H1 (cell line): ENCODE measurements at regions not wholly inside any gene's neighbourhood (a gene's known extent, or its start where the extent isn't known, plus 50 kb on each side); places are given as distances from the start of the nearest gene placed in this dataset.
A peak's percentile ranks its signal among the peaks of the same experiment; 100 is the strongest.

Source experiments
- CTCF ChIA-PET: fragments of 300-600 bp; sonication (Branson Sonifier 250); formaldehyde crosslinking; loops from one replicate; lab custom pipeline; 2021; ENCODE audit not compliant: partially characterized antibody; lab: Charles Lee
- POLR2A ChIA-PET: fragments of 300-600 bp; sonication (Branson Sonifier 250); formaldehyde crosslinking; loops from one replicate; lab custom pipeline; 2021; ENCODE audit warnings: inconsistent platforms; ENCODE audit not compliant: partially characterized antibody; lab: Charles Lee
- DNase-seq, 2 experiments: peaks; one replicate each; pipeline versions ENCODE4 v3.0.0 to v3.0.0-alpha.2; 2010 to 2022; ENCODE audit warnings: low spot score in 2 of 2, low read depth in 1 of 2, mixed read lengths in 1 of 2
- FAIRE-seq: peaks from 2 replicates; lab custom pipeline; 2011; peaks lifted over from hg19 to GRCh38; lab: Jason Lieb, UNC
- H2AFZ ChIP-seq: 2 replicates; pipeline ENCODE4 v1.8.1; 2012; ENCODE audit warnings: low read length, inconsistent platforms
- H2AK5ac ChIP-seq: 2 replicates; pipeline ENCODE4 v1.6.1; 2013; ENCODE audit warnings: low read depth, low read length
- H2BK120ac ChIP-seq: replicated peaks from 2 replicates; pipeline ENCODE3; 2013; ENCODE audit warnings: low read depth, low read length, inconsistent platforms
- H2BK12ac ChIP-seq: 2 replicates; pipeline ENCODE4 v1.6.1; 2013; ENCODE audit warnings: low read depth, low read length
- H2BK15ac ChIP-seq: 2 replicates; pipeline ENCODE4 v1.6.1; 2013; ENCODE audit warnings: low read length
- H2BK20ac ChIP-seq: 2 replicates; pipeline ENCODE4 v1.6.1; 2013; ENCODE audit warnings: low read length
- H2BK5ac ChIP-seq: 2 replicates; pipeline ENCODE4 v1.6.1; 2013; ENCODE audit warnings: low read depth, low read length
- H3K14ac ChIP-seq: 2 replicates; pipeline ENCODE4 v1.6.1; 2013; ENCODE audit warnings: inconsistent platforms; ENCODE audit not compliant: insufficient read length
- H3K18ac ChIP-seq: 2 replicates; pipeline ENCODE4 v1.6.1; 2013; ENCODE audit warnings: low read length; ENCODE audit errors: extremely low read depth
- H3K23ac ChIP-seq: 2 replicates; pipeline ENCODE4 v1.6.1; 2013; ENCODE audit warnings: inconsistent platforms; ENCODE audit not compliant: insufficient read length
- H3K23me2 ChIP-seq: 2 replicates; pipeline ENCODE4 v1.6.1; 2013; ENCODE audit warnings: low read depth, low read length
- H3K27ac ChIP-seq: 2 replicates; pipeline ENCODE4 v1.6.1; 2011; ENCODE audit warnings: low read depth, low read length, inconsistent platforms
- H3K27me3 ChIP-seq, 4 experiments: replicated peaks in 1 of 4; 1 replicate in 1 of 4; 2 replicates in 3 of 4; pipeline versions ENCODE4 v1.6.1 to v1.8.1; 2011 to 2013; ENCODE audit warnings: low read length in 3 of 4, mild to moderate bottlenecking in 3 of 4, inconsistent platforms in 2 of 4, mixed read lengths in 2 of 4, moderate library complexity in 1 of 4; ENCODE audit not compliant: control insufficient read depth in 3 of 4, insufficient read depth in 3 of 4; ENCODE audit errors: extremely low read depth in 1 of 4
- H3K36me3 ChIP-seq, 4 experiments: 2 replicates each; pipeline versions ENCODE4 v1.6.1 to v1.8.1; 2011 to 2013; ENCODE audit warnings: mild to moderate bottlenecking in 4 of 4, low read length in 3 of 4, moderate library complexity in 2 of 4, control low read depth in 1 of 4, inconsistent platforms in 1 of 4; ENCODE audit not compliant: insufficient read depth in 4 of 4, control insufficient read depth in 2 of 4
- H3K4ac ChIP-seq: replicated peaks from 2 replicates; pipeline ENCODE3; 2013; ENCODE audit warnings: low read length, low read depth, mixed read lengths, inconsistent platforms; ENCODE audit not compliant: insufficient read length
- H3K4me1 ChIP-seq, 4 experiments: replicated peaks in 1 of 4; 1 replicate in 1 of 4; 2 replicates in 3 of 4; pipeline versions ENCODE4 v1.6.1 to v1.8.1; 2011 to 2013; ENCODE audit warnings: low read length in 3 of 4, inconsistent platforms in 2 of 4, mixed read lengths in 1 of 4; ENCODE audit not compliant: insufficient read depth in 4 of 4, control insufficient read depth in 3 of 4
- H3K4me2 ChIP-seq, 2 experiments: 2 replicates each; pipeline versions ENCODE4 v1.6.1 to v1.8.1; 2011 to 2013; ENCODE audit warnings: low read depth in 2 of 2, low read length in 2 of 2, control low read depth in 1 of 2, inconsistent platforms in 1 of 2, mild to moderate bottlenecking in 1 of 2; ENCODE audit not compliant: insufficient read depth in 1 of 2
- H3K4me3 ChIP-seq, 4 experiments: fragments of 200-600, 300-600 bp in 1 of 4; sonication (generic), shearing (Covaris generic), sonication (Bioruptor Twin) in 1 of 4; 2 replicates each; pipeline versions ENCODE4 v1.5.1 to v1.8.1; 2011 to 2016; ENCODE audit warnings: low read length in 4 of 4, low read depth in 3 of 4, control low read depth in 2 of 4, inconsistent platforms in 2 of 4, mild to moderate bottlenecking in 2 of 4, mixed read lengths in 1 of 4, moderate library complexity in 1 of 4; ENCODE audit not compliant: insufficient read depth in 2 of 4; ENCODE audit errors: extremely low read depth in 1 of 4
- H3K56ac ChIP-seq: replicated peaks from 2 replicates; pipeline ENCODE3; 2013; ENCODE audit warnings: low read depth, mild to moderate bottlenecking, mixed read lengths, low read length, inconsistent platforms; ENCODE audit not compliant: insufficient read length
- H3K79me1 ChIP-seq: 2 replicates; pipeline ENCODE4 v1.6.1; 2013; ENCODE audit warnings: low read depth, low read length, control low read depth
- H3K79me2 ChIP-seq, 2 experiments: 2 replicates each; pipeline versions ENCODE4 v1.6.1 to v1.8.1; 2012 to 2013; ENCODE audit warnings: low read length in 2 of 2, mild to moderate bottlenecking in 2 of 2, inconsistent platforms in 1 of 2; ENCODE audit not compliant: insufficient read depth in 2 of 2, control insufficient read depth in 1 of 2
- H3K9ac ChIP-seq, 4 experiments: replicated peaks in 1 of 4; 1 replicate in 1 of 4; 2 replicates in 3 of 4; pipeline versions ENCODE4 v1.6.1 to v1.8.1; 2011 to 2013; ENCODE audit warnings: low read depth in 3 of 4, low read length in 3 of 4, control low read depth in 2 of 4, mild to moderate bottlenecking in 2 of 4, moderate library complexity in 2 of 4, inconsistent platforms in 1 of 4; ENCODE audit errors: extremely low read depth in 1 of 4
- H3K9me3 ChIP-seq, 2 experiments: 2 replicates each; pipeline versions ENCODE4 v1.6.1 to v1.8.1; 2012 to 2013; ENCODE audit warnings: mild to moderate bottlenecking in 2 of 2, moderate library complexity in 2 of 2, control low read depth in 1 of 2, inconsistent platforms in 1 of 2, low read depth in 1 of 2, low read length in 1 of 2, mixed read lengths in 1 of 2; ENCODE audit not compliant: insufficient read depth in 2 of 2
- H4K20me1 ChIP-seq, 2 experiments: replicated peaks in 1 of 2; 2 replicates each; pipeline versions ENCODE3 to v1.8.1; 2011 to 2013; ENCODE audit warnings: inconsistent platforms in 2 of 2, low read length in 2 of 2, mild to moderate bottlenecking in 1 of 2; ENCODE audit not compliant: insufficient read depth in 2 of 2, control insufficient read depth in 1 of 2
- H4K5ac ChIP-seq: 2 replicates; pipeline ENCODE4 v1.6.1; 2013; ENCODE audit warnings: low read length, low read depth, mixed read lengths, inconsistent platforms; ENCODE audit not compliant: insufficient read length
- H4K8ac ChIP-seq: 2 replicates; pipeline ENCODE4 v1.8.0; 2013; ENCODE audit warnings: mild to moderate bottlenecking, moderate library complexity, low read length, inconsistent platforms; ENCODE audit not compliant: insufficient read depth; ENCODE audit errors: extremely low read depth
- H4K91ac ChIP-seq: replicated peaks from 2 replicates; pipeline ENCODE3; 2013; ENCODE audit warnings: low read length, mixed read lengths, inconsistent platforms; ENCODE audit not compliant: insufficient read length
- BCL11A ChIP-seq, 2 experiments: IDR thresholded peaks; one replicate each; pipeline ENCODE4 v1.6.1; 2011; ENCODE audit warnings: low read depth in 2 of 2, low read length in 2 of 2, mild to moderate bottlenecking in 2 of 2
- CBX5 ChIP-seq: fragments of 300-800, 300-1000 bp; sonication (generic); IDR thresholded peaks from 2 replicates; pipeline ENCODE4 v1.7.1; 2016; ENCODE audit warnings: antibody characterized with exemption, low read length, low read depth
- CEBPB ChIP-seq: IDR thresholded peaks from 2 replicates; pipeline ENCODE4 v1.6.1; 2012; ENCODE audit warnings: low read depth, low read length
- CHD2 ChIP-seq: IDR thresholded peaks from 2 replicates; pipeline ENCODE4 v1.6.1; 2012; ENCODE audit warnings: low read length, improper control_type of control experiment
- CTCF ChIP-seq, 3 experiments: IDR thresholded peaks; 1 replicate in 2 of 3; 2 replicates in 1 of 3; pipeline versions ENCODE4 v1.5.1 to v1.6.1; 2011; ENCODE audit warnings: low read length in 3 of 3, mild to moderate bottlenecking in 3 of 3, inconsistent platforms in 2 of 3, low read depth in 1 of 3, moderate library complexity in 1 of 3; ENCODE audit not compliant: insufficient read depth in 1 of 3; ENCODE audit errors: control extremely low read depth in 1 of 3
- EP300 ChIP-seq, 2 experiments: IDR thresholded peaks; 1 replicate in 1 of 2; 2 replicates in 1 of 2; pipeline ENCODE4 v1.6.1; 2011 to 2012; ENCODE audit warnings: low read depth in 2 of 2, low read length in 2 of 2, mild to moderate bottlenecking in 2 of 2, borderline replicate concordance in 1 of 2, inconsistent platforms in 1 of 2, moderate library complexity in 1 of 2
- GABPA ChIP-seq: IDR thresholded peaks from 2 replicates; pipeline ENCODE4 v1.6.1; 2011; ENCODE audit warnings: mild to moderate bottlenecking, low read length, moderate library complexity, borderline replicate concordance; ENCODE audit not compliant: insufficient read depth
- POU5F1 ChIP-seq: IDR thresholded peaks from 2 replicates; pipeline ENCODE4 v1.6.1; 2011; ENCODE audit warnings: low read depth, mild to moderate bottlenecking, low read length, moderate library complexity
- RFX5 ChIP-seq: IDR thresholded peaks from 2 replicates; pipeline ENCODE4 v1.6.1; 2011; ENCODE audit warnings: low read depth, low read length, improper control_type of control experiment, borderline replicate concordance
- RNF2 ChIP-seq: fragments of 200-900, 300-1000 bp; sonication (generic); IDR thresholded peaks from 2 replicates; pipeline ENCODE4 v1.7.1; 2016; ENCODE audit warnings: borderline replicate concordance, low read depth, mild to moderate bottlenecking, antibody characterized with exemption, low read length; ENCODE audit not compliant: poor library complexity, severe bottlenecking; ENCODE audit errors: missing control alignments
- SP2 ChIP-seq: IDR thresholded peaks from 2 replicates; pipeline ENCODE4 v1.6.1; 2012; ENCODE audit warnings: mild to moderate bottlenecking, low read length, inconsistent platforms
- TEAD4 ChIP-seq: IDR thresholded peaks from 2 replicates; pipeline ENCODE4 v1.6.1; 2012; ENCODE audit warnings: low read depth, low read length, inconsistent platforms, mixed read lengths
- WGBS, 2 experiments: shearing (Covaris generic) in 1 of 2; methylation state at CpG; one replicate each; pipeline versions ENCODE4 v1.1.6 to v1.1.7; 2013 to 2015; ENCODE audit warnings: low lambda C conversion rate in 2 of 2, mixed read lengths in 2 of 2, inconsistent platforms in 1 of 2, low coverage in 1 of 2, missing lambda C conversion rate in 1 of 2; ENCODE audit not compliant: insufficient replicate concordance in 2 of 2, insufficient coverage in 1 of 2, insufficient read length in 1 of 2; ENCODE audit errors: extremely low coverage in 1 of 2, missing lambda C conversion rate in 1 of 2; 5-methylcytosine and 5-hydroxymethylcytosine counted together

GRCh38 chr13:109685203-109685602 lies 101.2 kb downstream of the IRS2 start:
- H3K9me3 ChIP-seq: no peaks in the 10 kb centered on the region
- H3K79me1 ChIP-seq: no peaks in the 10 kb centered on the region
- no peak overlapping the region for H3K56ac ChIP-seq
- peaks cover 3 to 10% (median 9%) of the 10 kb centered on the region in 4 experiments for H3K4me1 ChIP-seq
- H4K8ac ChIP-seq: no peak overlapping the region
- 88% methylated on average over 9 of the region's 9 CpGs; no CpG with 5 or more reads in 1 of the 2 experiments for WGBS, 2 experiments
- H3K4ac ChIP-seq: no peak overlapping the region
- no peak overlapping the region for H2BK20ac ChIP-seq
- ChIA-PET POLR2A (interaction anchor here (1.7 kb wide), 1 partner anchor 10 kb away, joined by 3 read pairs; no protein-coding TSS in a partner anchor), CTCF (interaction anchor here (0.8 to 1.3 kb wide), 2 partner anchors 12 to 35 kb away, joined by 3 read pairs; no protein-coding TSS in a partner anchor)
- no peak overlapping the region for H2BK5ac ChIP-seq
- no peak overlapping the region for H2AK5ac ChIP-seq
- H3K23me2 ChIP-seq: no peaks in the 10 kb centered on the region; the same call in 1 of the 2 replicates
- no peak overlapping the region for H3K14ac ChIP-seq
- H3K9ac ChIP-seq: no peak overlapping the region
- H3K4me2 ChIP-seq: no peak overlapping the region
- H2BK12ac ChIP-seq: no peak overlapping the region
- H3K18ac ChIP-seq: no peak overlapping the region
- H2BK15ac ChIP-seq: no peak overlapping the region
- no peak overlapping the region for H4K5ac ChIP-seq
- FAIRE-seq: no peak
- H2BK120ac ChIP-seq: no peak overlapping the region
- H3K79me2 ChIP-seq: no peaks in the 10 kb centered on the region
- H3K23ac ChIP-seq: no peak overlapping the region
- DNase-seq: no peak
- H4K91ac ChIP-seq: no peak overlapping the region
- H2AFZ ChIP-seq: peak overlapping the region; percentile 95
- no peaks in the 10 kb centered on the region for H3K36me3 ChIP-seq
- H3K27ac ChIP-seq: no peak overlapping the region
- no peaks in the 10 kb centered on the region for H3K27me3 ChIP-seq
- no peak overlapping the region for H3K4me3 ChIP-seq
- no peaks in the 10 kb centered on the region for H4K20me1 ChIP-seq
- no peak for TF ChIP-seq CEBPB
- TF ChIP-seq BCL11A (IDR thresholded peaks at IDR 0.05; ENCODE audit: low read depth in 2 of 2, low read length in 2 of 2): no peak
- TF ChIP-seq SP2: no peak
- no peak for TF ChIP-seq CHD2
- TF ChIP-seq RFX5: no peak
- no peak for TF ChIP-seq TEAD4
- TF ChIP-seq POU5F1: no peak
- TF ChIP-seq EP300 (IDR thresholded peaks at IDR 0.05; ENCODE audit: borderline replicate concordance in 1 of 2, low read depth in 2 of 2, low read length in 2 of 2): no peak
- TF ChIP-seq CBX5: no peak
- no peak for TF ChIP-seq CTCF (IDR thresholded peaks at IDR 0.05; ENCODE audit: control extremely low read depth in 1 of 3, insufficient read depth in 1 of 3, low read depth in 1 of 3, low read length in 3 of 3)
- no peak for TF ChIP-seq GABPA
- TF ChIP-seq RNF2: no peak
